Subcutaneous abdominal adipose tissue (tissue), 5 donors: ENCODE measurements at regions not wholly inside any gene's neighbourhood (a gene's known extent, or its start where the extent isn't known, plus 50 kb on each side); places are given as distances from the start of the nearest gene placed in this dataset.

Source experiments
- H3K27ac ChIP-seq: one replicate; pipeline ENCODE4 v1.7.0; 2013; ENCODE audit warnings: low read depth, mild to moderate bottlenecking, inconsistent platforms, low read length, moderate library complexity
- H3K27me3 ChIP-seq, 5 donors: one replicate each; pipeline ENCODE4 v1.7.0; 2013; ENCODE audit warnings: low read length in 5 of 5, inconsistent platforms in 1 of 5; ENCODE audit not compliant: control insufficient read depth in 5 of 5, insufficient read depth in 4 of 5
- H3K36me3 ChIP-seq, 5 donors: one replicate each; pipeline ENCODE4 v1.7.0; 2013; ENCODE audit warnings: low read length in 5 of 5; ENCODE audit not compliant: control insufficient read depth in 5 of 5, insufficient read depth in 5 of 5
- H3K4me1 ChIP-seq, 5 donors: one replicate each; pipeline ENCODE4 v1.7.0; 2013; ENCODE audit warnings: low read length in 5 of 5, mild to moderate bottlenecking in 3 of 5, moderate library complexity in 1 of 5; ENCODE audit not compliant: control insufficient read depth in 5 of 5, insufficient read depth in 5 of 5
- H3K4me3 ChIP-seq, 5 donors: one replicate each; pipeline ENCODE4 v1.7.0; 2013; ENCODE audit warnings: low read length in 5 of 5, low read depth in 1 of 5
- H3K9ac ChIP-seq, 5 donors: one replicate each; pipeline ENCODE4 v1.7.0; 2013; ENCODE audit warnings: low read length in 5 of 5, mild to moderate bottlenecking in 4 of 5, moderate library complexity in 3 of 5
- H3K9me3 ChIP-seq, 5 donors: one replicate each; pipeline ENCODE4 v1.7.0; 2013; ENCODE audit warnings: low read length in 5 of 5; ENCODE audit not compliant: control insufficient read depth in 5 of 5
- donor health status: healthy.
- donor health status: healthy.
- donor health status: healthy.
- donor health status: healthy.
- donor health status: healthy.

DNA sequence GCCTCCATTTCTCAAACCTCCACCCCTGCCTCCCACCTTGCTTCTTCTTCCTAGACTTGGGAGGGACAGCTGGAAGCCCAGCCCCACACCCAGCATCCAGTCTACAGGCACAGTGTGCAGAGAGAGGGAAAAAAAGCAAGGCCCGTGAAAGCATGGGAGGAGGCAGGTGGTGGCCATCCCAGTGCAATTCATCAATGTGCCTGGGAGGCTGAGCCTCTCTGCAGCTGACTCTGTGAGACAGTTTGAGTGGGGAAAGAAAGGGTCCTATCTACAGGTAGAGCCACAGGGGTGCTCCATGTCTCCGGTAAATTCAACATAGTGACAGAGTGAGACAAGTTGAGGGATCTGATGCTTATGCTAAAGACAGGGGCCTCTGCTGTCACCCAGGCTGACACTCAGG is 340.6 kb downstream of the DYSF start:
- peaks cover 0 to 14% (median 1%) of the 10 kb centered on the region in 5 donors for H3K4me1 ChIP-seq
- no peak overlapping the region for H3K4me3 ChIP-seq
- H3K9me3 ChIP-seq: no peaks in the 10 kb centered on the region
- H3K36me3 ChIP-seq: no peaks in the 10 kb centered on the region
- H3K27me3 ChIP-seq: no peaks in the 10 kb centered on the region
- no peak overlapping the region for H3K9ac ChIP-seq
- H3K27ac ChIP-seq: no peak overlapping the region

DNA sequence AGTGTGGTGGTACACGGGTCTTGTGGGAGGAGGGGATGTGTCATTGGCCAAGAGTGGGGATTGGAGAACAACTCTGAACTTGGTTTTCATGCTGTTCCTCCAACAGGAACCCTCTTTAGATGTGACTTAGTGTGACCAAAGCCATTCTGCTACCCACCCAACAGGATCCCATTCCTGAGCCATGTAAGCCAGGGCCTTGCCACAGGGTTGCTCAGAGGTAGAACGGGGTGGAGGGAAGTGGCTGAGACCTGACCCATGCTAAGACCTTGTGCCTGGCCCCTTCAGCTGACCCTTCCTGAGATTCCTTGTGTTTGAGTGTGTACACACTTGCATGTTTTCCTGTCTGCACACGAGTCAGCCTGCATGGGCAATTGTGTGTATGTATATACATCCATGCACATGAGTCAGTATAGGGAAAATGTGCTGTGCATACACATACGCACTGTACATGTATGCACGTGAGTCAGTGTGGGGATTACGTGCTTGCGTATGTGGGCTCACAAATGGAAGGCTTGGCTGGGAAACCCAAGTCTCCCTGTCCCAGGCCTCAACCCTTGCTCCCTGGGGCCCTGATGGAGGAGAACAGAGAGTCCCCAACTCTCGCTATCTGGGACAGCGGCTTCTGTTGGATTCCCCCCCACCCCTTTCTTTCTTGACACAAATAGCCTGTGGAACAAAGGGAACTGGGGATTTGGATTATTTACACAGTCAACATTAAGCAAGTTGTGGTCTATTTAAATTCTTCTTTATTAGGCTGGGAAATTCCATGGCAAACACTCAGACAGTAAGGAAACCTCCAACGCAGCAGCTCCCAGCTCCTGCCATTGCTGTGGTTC is 339.8 kb downstream of the DYSF start:
- Histone ChIP-seq H3K9me3 (no peaks in the 10 kb centered on the region), H3K4me3 (no peak overlapping the region), H3K36me3 (no peaks in the 10 kb centered on the region), H3K9ac (no peak overlapping the region), H3K27me3 (no peaks in the 10 kb centered on the region), H3K27ac (no peak overlapping the region), H3K4me1 (peaks cover 0 to 14% (median 1%) of the 10 kb centered on the region in 5 donors)

DNA sequence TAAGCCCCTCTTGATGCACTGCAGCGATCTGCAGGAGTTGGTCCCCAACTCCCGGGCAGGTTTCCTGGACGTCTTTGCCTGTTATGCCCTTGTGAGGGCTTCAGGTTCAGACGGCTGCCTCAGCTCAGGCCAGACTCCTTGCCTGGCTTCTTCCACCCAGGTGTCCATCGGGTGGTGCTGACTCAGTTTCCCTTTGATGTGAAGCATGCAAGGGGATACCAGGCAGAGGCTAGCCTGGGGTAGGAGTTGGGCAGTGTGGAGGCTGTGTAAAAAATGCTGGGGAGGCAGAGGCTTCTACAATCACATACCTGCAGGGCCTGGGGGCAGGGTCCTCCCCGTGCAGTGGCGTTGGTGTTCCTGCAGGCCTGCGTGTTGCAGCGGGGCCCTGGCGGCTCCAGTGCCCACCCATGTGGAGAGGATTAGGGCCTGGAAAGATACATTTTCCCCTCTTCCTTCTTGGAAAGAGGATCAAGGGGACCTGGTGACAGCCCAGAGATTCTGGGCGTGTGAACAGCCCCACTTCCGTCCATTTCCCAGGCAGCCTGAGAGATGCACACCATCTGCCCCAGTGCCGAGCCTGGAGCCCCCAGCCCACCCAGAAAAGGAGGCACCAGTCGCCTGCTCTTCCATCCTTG is 338.3 kb downstream of the DYSF start:
- peaks cover 0 to 14% (median 1%) of the 10 kb centered on the region in 5 donors for H3K4me1 ChIP-seq
- H3K36me3 ChIP-seq: no peaks in the 10 kb centered on the region
- no peaks in the 10 kb centered on the region for H3K27me3 ChIP-seq
- H3K27ac ChIP-seq: no peak overlapping the region
- no peaks in the 10 kb centered on the region for H3K9me3 ChIP-seq
- H3K9ac ChIP-seq: no peak overlapping the region
- H3K4me3 ChIP-seq: no peak overlapping the region

DNA sequence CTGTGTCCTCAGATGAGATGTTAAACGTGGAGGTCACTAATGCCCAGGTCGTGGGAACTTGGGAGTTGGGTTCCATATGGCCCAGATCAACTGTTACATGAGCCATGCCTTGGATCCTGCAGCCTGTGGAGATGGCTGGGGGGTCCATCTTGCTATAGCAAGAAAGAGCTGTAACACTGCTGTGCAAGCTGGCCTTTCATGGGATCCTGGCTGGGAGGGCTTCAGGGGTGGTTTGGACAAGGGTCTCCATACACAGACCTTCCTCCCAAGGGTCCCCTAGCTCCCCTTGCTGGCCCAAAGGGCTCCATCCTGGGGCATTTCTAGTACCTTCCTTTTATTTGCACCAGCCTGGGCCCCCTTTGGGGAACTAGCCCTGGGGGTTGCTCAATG is 337.7 kb downstream of the DYSF start:
- H3K4me3 ChIP-seq: no peak overlapping the region
- no peak overlapping the region for H3K9ac ChIP-seq
- no peak overlapping the region for H3K27ac ChIP-seq

DNA sequence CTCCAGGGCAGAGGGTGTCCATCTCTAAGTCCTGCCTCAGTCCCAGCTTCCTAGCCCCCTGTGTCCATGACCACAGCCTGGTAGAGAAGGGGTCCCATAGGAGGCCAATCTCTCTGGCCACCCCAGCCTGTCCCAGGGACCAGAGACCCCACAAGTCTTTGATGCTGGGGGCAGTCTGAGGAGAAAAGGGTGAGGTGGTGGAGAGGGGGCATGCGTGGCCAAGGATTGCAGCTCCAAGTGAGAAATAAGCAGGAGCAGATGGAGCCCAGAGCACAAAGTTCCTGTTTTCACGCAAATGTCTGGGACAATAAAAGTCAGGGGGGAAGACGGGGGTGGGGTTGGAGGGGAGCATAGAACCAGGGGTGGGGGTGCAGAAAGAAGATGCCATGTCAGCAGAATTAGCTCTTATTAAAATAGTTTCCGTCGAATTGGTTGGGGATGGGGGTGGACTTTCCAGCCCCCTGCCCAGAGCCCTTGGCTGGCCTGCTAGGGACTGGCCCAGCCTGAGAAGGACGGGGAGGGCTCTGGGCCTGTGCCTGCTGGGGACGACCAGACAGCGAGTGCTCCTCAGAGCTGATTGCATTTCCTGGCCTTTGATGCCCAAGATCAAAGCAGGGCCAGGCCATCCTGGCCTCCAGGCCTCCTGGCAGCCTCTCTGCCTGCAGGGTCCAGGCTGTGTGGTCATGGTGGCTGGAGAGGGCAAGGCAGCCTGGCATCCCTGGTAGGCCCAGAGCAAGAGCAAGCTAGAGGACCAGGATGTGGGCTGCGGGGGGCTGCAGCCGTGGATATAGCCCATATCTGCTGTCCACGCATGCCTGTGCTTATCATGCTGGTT is 337.1 kb downstream of the DYSF start:
- no peaks in the 10 kb centered on the region for H3K36me3 ChIP-seq
- H3K27me3 ChIP-seq: peaks cover 0 to 3% (median 0%) of the 10 kb centered on the region in 5 donors
- H3K4me3 ChIP-seq: no peak overlapping the region
- H3K9ac ChIP-seq: no peak overlapping the region
- H3K27ac ChIP-seq: no peak overlapping the region
- peaks cover 0 to 7% (median 0%) of the 10 kb centered on the region in 5 donors for H3K4me1 ChIP-seq
- no peaks in the 10 kb centered on the region for H3K9me3 ChIP-seq

More for the DNA sequence above, 337.7 kb downstream of the DYSF start:
- H3K4me1 ChIP-seq: peaks cover 0 to 10% (median 0%) of the 10 kb centered on the region in 5 donors
- no peaks in the 10 kb centered on the region for H3K36me3 ChIP-seq
- H3K9me3 ChIP-seq: no peaks in the 10 kb centered on the region
- H3K27me3 ChIP-seq: peaks cover 0 to 2% (median 0%) of the 10 kb centered on the region in 5 donors

DNA sequence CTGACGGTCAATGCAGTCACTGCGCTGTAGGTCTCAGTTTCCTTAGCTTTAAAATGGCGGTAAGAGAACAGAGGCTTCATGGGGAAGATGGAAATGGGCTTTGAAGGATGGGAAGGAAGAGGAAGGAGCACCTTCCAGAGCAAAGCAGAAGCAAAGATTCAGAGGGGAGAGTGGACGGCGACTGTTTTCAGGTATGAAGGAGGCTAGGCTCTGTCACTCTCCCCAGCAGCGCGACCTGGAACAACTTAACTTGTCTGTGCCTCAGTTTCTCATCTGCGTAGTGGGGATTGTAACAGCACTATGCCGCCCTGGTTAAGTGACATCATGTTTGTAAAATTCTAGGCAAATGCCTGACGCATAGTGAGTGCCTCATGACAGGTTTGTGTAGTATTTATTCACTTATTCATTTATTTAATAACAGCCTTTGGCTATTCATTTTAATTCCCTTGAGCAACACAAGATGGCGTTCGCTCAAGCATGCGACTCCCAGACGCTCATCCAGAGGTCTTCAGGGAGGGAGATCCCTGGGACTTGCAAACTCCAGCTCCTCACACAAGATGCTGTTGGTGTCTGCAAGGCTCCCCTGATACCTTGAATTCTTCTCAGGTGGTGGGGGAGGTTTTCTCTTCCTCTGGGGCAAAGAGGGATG is 336.3 kb downstream of the DYSF start:
- Histone ChIP-seq H3K27me3 (peaks cover 0 to 3% (median 0%) of the 10 kb centered on the region in 5 donors), H3K9ac (no peak overlapping the region), H3K4me3 (no peak overlapping the region), H3K36me3 (no peaks in the 10 kb centered on the region), H3K9me3 (no peaks in the 10 kb centered on the region), H3K27ac (no peak overlapping the region), H3K4me1 (peaks cover 0 to 4% (median 0%) of the 10 kb centered on the region in 5 donors)

DNA sequence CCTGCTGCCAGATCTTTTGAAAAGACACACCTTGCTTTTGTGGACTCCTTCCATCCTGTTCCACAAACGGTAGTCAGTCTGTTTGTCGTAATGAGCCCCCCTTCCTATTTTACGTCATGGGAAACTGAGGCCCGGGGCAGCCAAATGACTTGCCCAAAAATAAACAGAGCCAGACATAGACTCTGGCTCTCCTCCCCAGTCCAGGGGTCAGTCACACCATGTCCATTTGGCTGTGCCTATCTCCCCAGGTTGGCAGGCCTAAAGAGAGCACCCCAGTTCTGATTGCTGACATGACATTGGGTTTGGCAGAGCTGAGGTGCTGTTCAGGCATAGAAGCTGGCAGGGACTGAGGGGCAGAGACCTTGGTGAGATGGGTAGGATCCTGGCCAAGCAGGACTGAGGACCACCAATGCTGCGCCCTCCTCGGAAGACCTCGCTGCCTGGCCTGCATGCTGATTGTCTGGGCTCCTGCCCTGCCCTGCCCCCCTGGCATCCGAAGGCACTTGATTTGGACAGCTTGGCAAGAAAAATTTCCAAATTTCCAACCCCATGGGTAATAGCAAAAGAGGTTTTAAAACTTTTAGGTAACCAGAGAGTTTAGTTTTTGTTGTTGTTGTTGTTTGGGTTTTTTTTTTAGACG is 335.4 kb downstream of the DYSF start:
- no peak overlapping the region for H3K4me3 ChIP-seq
- H3K27ac ChIP-seq: no peak overlapping the region
- H3K9ac ChIP-seq: no peak overlapping the region
- no peaks in the 10 kb centered on the region for H3K36me3 ChIP-seq
- peaks cover 0 to 3% (median 0%) of the 10 kb centered on the region in 5 donors for H3K27me3 ChIP-seq
- H3K9me3 ChIP-seq: no peaks in the 10 kb centered on the region
- peaks cover 0 to 2% (median 0%) of the 10 kb centered on the region in 5 donors for H3K4me1 ChIP-seq

DNA sequence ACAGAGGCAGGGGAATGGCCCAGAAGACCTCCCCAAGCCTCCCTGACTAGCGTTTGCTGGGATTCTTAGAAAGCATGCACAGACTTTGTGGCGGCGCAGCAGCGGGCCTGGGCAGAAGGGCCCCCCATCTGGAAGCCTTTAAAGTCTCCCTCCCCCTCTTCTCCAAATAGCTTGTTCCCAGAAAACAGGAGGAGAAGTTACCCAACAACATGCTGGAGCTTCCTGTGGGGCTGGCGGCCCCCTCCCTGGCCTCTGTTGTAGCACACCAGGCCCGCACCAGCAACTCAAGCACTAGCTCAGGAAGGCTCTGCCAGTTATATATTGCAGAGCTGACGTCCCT is 334.8 kb downstream of the DYSF start:
- Histone ChIP-seq H3K9me3 (no peaks in the 10 kb centered on the region), H3K27me3 (peaks cover 0 to 3% (median 0%) of the 10 kb centered on the region in 5 donors), H3K4me1 (no peaks in the 10 kb centered on the region), H3K27ac (no peak overlapping the region), H3K4me3 (no peak overlapping the region), H3K9ac (no peak overlapping the region), H3K36me3 (no peaks in the 10 kb centered on the region)

DNA sequence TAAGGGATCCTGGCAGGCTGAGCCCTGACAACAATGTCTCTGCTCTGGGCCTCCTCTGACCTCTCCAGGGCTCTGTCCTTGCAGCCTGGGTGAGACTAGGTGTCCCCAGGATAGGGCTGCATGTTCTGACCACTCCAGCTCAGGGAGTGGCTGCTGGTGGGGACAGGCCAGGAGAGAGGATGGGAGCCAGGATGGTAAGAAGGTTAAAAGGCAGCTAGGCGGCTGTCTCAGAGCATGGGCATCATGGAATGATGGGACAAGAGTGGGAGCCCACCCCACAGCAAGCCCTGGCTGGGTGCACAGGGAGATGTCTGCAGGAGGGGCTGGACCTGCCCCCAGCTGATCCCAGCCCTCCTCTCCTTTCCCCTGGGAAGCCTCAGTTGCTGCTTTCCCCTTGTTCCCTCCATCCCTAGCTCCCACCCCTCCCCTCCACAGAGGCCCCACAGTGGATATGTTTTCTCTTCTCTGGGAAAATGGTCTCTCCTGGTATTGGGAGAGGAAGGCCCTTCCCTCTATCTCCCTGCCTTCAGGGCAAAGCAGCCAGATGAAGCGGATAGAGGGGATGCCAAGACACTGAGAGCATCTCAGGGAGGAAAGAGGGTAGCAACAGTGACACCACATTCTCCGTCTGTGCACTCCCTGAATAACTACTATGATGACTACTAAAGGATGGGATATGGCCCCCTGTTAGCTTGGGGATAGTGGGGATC is 334.3 kb downstream of the DYSF start:
- no peak overlapping the region for H3K4me3 ChIP-seq
- H3K9ac ChIP-seq: no peak overlapping the region
- no peaks in the 10 kb centered on the region for H3K4me1 ChIP-seq
- no peaks in the 10 kb centered on the region for H3K9me3 ChIP-seq
- no peak overlapping the region for H3K27ac ChIP-seq
- H3K27me3 ChIP-seq: peaks cover 0 to 3% (median 0%) of the 10 kb centered on the region in 5 donors
- H3K36me3 ChIP-seq: no peaks in the 10 kb centered on the region
